NCI-H2107 (cell line): ENCODE measurements at regions not wholly inside any gene's neighbourhood (a gene's known extent, or its start where the extent isn't known, plus 50 kb on each side); places are given as distances from the start of the nearest gene placed in this dataset.
"Not testable (repeated sequence)": the region's sequence is repeated elsewhere in the genome, so short reads cannot be mapped to it uniquely, and the experiment has no call there.

ENCODE experiments used
- DNase-seq: peaks from one replicate; lab custom pipeline; 2025; lab: John Stamatoyannopoulos, UW

GRCh38 chr3:75242012-75242735 lies 422.0 kb upstream of the FRG2C start:
- DNase-seq: no peak

DNA sequence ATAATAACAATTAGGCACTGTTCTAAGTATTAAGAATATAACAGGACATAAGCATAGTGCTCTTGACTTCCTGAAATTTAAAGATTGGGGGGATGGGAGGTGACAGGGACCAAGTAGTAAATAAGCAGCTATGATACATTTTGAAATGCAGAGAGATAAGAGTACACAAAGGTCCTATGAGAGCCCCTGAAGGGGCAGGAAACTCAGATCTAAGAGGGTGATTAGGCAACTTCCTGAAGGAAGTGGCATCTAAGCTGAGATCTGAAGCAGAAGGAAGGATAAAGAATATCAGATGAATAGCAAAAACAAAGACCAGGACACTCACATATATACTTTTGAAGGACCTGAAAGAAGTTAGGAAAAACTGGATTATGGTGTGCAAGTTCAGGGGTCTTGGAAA lies 415.2 kb upstream of the FRG2C start:
- DNase-seq: no peak

DNA sequence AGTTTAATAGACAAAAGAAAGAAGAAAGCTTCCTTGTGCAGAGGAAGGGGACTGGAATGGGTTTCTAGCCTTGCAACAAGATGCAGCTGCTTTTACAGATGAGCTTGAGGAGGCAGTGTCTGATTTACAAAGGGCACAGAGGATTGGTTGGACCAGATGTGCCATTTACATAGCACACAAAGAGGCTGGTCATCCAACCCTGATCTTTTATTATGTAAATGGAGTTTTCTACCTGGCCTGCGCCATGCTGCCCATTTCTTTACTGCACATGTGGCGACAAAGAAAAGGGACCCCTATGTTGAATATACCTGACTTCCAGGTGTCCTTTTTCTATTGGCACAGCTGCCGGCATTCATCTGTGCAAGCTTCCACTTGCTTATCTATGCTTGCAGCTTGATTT lies 409.4 kb upstream of the FRG2C start:
- no peak for DNase-seq

GRCh38 chr3:75258825-75259683 lies 405.1 kb upstream of the FRG2C start:
- not testable (repeated sequence) for DNase-seq

DNA sequence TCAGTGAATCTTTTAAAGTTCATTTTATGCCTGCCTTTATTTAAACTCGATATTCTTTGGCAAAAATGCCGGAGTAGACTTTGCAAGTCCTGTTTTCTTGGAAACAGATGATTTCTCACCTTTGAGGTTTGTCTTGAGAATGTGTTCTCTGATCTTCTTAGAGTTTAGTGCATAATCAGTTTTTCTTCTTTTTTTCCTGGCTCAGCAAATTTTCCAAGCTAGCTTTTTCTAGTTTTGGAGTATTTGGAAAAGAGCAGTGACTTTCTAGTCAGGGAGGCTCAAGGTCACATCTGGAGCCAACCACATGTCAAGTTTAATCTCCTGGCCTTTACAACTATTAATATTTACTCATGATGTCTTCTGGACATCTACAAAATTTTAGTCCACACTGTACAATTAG lies 403.2 kb upstream of the FRG2C start:
- DNase-seq: not testable (repeated sequence)

- DNase-seq: no peak
Observed at GRCh38 chr3:75262661-75263060, 401.5 kb upstream of the FRG2C start.

- no peak for DNase-seq
Observed at GRCh38 chr3:75265897-75266296, 398.2 kb upstream of the FRG2C start.

DNA sequence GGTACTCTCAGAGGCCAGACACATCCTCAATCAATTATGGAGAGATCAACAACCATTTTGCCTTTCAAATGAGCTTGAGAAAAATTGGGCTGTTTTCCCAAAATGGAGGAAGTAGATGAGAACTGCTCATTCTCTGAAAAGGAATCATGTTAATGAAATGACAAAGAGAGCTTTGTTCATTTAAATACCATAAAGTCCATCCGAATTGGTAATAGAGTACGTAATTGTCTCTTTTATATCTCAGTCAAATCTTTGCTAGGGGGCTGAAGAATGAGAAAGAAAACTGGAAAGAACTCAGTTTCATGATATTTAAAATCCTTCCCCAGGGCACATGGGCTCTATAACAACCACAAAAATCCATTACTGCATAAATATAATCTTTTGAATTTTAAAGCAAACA lies 395.6 kb upstream of the FRG2C start:
- not testable (repeated sequence) for DNase-seq

GRCh38 chr3:75272237-75272636 lies 391.9 kb upstream of the FRG2C start:
- not testable (repeated sequence) for DNase-seq

DNA sequence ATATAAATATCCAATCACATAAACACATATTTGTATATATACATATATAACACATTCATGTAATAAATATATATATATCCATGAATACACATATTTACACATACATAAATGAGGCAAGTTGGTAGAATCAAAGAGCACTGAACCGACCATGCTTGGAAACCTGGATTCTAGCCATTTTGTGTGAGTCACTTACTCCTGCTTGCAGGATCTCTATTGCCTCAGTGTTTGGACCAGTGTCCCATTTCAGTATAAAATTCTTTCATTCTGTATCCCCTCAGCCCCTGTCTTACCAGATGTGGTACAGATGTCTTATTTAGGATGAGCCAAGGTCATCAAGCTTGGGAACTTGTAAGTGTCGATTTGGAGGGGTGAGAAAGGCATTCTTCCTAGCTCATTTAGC lies 391.4 kb upstream of the FRG2C start:
- DNase-seq: no peak

DNA sequence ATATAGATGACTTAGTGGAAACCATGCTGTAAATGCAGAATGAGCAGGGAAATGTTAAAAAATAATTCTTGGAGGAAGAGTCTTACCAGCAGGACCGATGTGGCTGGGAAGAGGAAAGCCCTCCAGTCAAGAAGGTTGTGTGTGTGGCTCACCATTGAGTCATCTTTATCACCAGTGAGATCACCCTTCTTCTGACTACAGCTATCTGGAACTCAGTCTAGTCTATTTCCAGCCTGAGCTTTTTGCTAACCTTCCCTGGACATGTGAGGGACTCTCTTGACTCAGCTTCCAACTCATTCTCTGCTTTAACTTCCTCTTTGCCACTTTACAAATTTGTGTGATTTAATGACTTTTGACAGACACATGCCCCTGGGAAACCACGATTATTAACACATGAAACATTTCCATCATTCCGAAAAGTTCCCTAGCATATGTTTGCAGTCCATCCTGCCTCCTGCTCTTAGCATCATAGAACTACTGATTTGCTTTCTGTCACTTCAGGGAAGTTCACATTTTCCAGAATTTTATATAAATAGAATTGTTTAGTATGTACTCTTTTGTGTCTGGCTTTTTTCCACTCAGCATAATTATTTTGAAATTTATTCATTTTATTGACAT lies 378.5 kb upstream of the FRG2C start:
- DNase-seq: not testable (repeated sequence)

DNA sequence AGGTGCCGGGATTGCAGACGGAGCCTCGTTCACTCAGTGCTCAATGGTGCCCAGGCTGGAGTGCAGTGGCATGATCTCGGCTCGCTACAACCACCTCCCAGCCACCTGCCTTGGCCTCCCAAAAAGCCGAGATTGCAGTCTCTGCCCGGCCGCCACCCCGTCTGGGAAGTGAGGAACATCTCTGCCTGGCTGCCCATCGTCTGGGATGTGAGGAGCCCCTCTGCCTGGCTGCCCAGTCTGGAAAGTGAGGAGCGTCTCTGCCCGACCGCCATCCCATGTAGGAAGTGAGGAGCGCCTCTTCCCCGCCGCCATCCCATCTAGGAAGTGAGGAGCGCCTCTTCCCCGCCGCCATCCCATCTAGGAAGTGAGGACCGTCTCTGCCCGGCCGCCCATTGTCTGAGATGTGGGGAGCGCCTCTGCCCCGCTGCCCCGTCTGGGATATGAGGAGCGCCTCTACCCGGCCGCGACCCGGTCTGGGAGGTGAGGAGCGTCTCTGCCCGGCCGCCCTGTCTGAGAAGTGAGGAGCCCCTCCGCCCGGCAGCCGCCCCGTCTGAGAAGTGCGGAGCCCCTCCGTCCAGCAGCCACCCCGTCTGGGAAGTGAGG lies 375.1 kb upstream of the FRG2C start:
- not testable (repeated sequence) for DNase-seq

DNA sequence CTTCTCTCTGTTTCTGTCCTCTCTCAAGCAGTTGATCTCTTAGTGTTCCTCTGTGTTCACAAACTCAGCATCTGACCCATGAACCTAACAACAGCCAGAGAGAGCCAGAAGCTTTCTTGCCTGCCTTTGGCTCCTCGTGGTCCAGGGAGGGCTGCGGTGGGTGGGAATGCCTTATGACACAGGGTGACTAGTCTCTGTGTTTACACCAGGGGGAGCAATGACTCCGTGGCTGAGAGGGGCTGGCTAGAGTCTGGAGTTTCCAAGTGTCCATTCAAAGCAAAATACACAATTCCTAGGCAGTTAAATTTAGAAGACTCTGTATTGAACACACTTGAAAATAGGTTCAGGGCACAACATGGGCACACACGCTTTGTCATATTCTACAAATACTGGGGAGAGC lies 370.0 kb upstream of the FRG2C start:
- DNase-seq: no peak

DNA sequence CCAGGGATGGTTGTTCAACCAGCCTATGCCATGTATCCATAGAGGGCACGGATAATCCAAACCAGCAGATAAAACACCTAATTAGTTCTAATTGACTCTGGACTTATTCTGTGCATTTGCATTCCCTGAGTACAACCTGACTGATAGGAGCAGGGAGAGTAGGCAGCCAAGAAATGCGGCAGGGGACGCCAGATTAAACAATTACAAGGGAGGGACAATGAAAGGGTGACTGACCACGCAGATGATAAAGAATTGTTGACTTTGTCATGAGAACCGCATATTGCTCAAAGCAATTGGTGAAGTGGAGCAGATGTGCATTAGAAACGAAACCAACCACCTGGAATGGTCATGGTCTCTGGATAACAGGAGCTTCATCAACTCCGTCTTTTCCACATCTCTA lies 369.1 kb upstream of the FRG2C start:
- DNase-seq: no peak

DNA sequence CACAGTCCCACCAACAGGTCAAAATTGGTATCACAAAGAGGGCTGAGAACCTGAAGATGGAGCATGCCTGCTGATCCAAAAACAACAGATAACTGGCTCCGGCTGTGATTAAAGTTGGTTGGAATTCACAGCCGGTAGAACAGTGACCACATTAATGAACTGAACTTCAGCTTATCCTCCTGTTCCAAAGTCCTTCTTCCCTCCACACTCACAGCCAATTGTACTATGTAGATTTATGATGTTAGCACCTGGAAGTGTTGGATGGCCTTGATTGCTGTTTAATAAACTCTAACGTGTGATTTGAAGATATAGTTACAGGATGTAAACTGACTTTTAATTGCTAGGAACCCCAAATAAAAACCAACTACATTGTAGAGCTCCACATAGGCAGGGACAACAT lies 367.3 kb upstream of the FRG2C start:
- no peak for DNase-seq

DNA sequence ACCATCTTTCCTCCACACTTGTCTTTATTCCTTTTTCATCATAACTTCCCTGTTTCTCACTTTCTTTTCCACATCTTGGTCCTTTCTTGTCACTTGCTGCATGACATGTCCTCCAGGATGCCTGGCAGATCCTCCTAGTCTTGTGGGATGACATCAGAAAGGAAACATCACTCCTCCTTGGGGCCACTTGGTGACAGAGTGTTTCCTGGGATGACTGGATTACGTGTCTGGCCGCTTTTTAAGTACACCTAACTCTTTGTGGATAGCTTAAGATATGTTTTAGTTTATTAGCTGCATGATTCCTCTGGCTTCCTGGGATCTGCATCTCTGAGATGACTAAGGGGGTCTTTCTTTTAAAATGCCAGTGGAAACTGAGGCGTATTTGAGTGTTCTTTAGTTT lies 363.5 kb upstream of the FRG2C start:
- DNase-seq: no peak

- not testable (repeated sequence) for DNase-seq
Observed at GRCh38 chr3:75301050-75301449, 363.1 kb upstream of the FRG2C start.

- no peak for DNase-seq
Observed at GRCh38 chr3:75303741-75304140, 360.4 kb upstream of the FRG2C start.

DNA sequence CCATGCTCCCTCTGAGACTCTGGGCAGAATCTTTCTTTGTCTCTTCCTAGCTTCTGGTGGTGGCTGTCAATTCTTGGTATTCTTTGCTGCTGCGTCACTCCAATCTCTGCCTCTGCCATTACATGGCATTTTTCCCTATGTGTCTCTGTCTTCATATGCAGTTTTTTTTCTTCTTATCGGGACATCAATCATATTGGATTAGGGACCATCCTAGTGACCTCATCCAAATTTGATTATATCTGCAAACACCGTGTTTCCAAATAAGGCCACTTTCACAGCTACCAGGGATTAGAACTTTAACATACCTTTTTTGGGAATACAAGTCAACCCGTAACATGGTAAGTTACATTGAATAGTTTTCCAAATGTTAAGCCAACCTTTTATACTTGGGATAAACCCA lies 358.2 kb upstream of the FRG2C start:
- no peak for DNase-seq

DNA sequence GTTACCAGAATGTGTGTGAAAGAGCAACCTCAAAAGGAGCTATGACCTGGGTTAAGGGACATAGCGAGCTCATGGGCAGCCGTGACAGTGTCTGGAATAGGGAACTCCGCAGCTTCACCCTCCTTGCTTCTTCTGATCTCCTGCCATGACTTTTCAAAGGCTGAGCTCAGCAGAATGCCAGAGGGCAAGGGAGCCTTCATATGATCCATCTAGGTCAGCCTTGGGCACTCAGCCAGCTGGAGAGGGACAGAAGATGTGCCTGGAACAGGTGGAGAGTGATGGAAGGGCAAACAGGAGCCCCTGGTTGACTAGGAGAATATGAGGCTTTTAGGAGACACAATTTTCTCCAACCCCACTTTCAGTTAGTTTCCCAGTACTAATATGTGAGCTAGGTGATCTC lies 352.8 kb upstream of the FRG2C start:
- not testable (repeated sequence) for DNase-seq

DNA sequence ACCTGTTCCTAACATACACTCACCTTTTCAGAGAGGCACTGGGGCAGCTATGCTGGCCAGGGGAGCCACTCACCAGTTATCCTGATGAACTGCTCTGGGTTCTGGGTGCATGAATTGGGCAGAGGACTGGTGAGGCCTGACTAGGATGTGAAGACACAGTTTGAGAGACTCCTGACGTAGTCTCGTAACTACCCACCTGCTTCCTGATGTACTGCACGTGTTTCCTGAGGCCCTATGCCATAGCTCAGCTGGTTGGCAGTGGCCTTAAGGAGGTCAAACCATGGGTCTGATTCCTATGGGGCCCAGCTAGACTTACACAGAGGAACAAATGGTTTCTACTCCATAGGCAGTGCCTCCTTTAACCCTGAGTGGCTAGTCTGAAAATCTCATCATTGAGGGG lies 351.7 kb upstream of the FRG2C start:
- not testable (repeated sequence) for DNase-seq

DNA sequence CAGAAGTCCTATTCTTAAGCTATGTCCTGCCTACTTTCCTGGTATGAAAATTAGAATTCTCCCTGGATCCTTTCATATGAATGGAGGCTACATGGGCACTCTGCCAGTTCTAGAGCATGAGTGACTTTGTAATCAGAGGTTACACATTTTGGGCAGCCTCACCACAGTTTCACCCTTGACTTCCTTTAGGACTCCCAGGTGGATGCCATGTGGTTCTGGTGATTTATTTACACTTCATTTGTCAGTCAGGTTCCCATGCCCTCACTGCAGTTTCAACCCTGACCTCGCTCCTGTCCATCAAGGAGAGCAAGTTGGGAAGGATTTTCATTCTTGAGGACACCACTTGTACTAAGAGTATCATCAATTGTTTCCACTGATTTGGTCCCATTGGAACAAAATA lies 344.4 kb upstream of the FRG2C start:
- DNase-seq: not testable (repeated sequence)

DNA sequence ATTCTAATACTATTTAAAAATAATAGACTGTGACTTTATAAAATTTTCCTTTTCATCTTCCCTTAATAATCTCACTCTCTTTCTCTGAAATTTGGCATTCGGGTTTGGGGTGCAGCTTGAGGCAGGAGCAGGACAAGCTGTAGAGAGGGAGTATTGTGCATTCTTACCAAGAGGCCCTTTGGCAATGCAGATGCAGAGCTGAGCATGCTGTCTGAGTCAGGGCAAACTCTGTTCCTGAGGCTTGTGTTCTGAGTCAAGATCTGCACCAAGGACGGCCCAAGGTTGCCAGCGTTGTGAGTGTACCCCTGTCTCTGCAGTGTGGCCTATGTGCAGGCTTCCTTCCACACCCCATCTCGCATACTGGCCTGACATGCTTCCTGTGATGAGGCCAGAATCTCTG lies 343.8 kb upstream of the FRG2C start:
- no peak for DNase-seq
